Eye (tissue), 1 donor: ENCODE measurements at regions not wholly inside any gene's neighbourhood (a gene's known extent, or its start where the extent isn't known, plus 50 kb on each side); places are given as distances from the start of the nearest gene placed in this dataset.

Source experiments
- DNase-seq: peaks from one replicate; pipeline ENCODE4 v3.0.0-alpha.2; 2015

DNA sequence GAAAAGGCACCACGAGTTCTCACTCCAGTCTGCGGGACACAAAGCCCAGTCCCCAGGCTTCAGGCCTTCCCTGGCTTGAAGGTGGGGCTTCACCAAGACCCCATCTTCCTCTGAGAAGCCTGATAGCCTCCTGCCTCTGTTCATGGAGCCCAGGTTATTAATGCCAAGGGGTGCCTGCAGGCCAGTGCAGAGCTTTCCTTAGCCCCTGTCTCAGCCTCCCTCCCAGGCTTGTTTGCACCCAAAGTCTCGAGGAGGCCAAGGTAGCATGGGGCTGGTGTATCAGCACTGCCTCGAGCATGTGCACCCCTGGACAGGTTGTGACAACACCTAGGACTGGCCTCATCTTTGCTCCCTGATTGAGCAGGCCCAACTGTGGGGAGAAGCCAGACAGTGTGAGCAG is 108.1 kb upstream of the PCDH15 start:
- DNase-seq: no peak

DNA sequence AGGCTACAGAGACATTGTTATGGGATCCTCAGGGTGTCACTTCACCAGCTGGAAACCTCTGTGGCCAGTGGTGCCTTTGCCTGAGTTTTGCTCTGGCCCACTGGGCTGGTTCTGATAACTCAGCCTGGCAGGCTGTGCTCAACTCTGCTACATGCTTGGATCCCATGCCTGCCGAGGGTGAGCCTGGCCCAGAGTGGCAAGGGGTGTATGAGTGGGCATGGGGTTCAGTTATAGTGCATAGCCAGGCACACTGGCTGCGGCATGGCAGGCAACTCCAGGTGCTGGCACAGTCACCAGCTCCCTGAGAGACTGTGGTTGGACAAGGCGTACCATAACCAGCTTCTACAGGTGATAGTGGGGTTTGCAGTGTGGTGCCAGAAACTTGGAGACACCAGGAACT is 107.0 kb upstream of the PCDH15 start:
- DNase-seq: no peak

DNA sequence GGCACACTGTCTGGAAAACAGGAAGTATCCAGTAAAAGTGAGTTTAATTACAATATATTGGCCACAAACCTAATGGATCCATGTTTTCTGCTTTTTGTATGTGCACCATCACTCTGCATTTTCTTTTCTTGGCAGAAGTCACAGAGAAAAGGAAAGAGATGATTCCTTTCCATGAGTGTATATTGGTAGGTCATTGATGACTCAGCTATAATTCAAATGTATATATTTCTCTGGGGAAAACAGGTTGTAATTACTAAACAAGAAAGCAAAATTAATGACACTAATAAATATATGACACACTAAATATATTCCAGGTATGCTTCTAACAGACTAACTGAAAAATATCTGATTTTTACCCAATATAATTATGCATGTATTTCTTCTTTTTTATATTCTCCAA is 105.9 kb upstream of the PCDH15 start:
- no peak for DNase-seq

DNA sequence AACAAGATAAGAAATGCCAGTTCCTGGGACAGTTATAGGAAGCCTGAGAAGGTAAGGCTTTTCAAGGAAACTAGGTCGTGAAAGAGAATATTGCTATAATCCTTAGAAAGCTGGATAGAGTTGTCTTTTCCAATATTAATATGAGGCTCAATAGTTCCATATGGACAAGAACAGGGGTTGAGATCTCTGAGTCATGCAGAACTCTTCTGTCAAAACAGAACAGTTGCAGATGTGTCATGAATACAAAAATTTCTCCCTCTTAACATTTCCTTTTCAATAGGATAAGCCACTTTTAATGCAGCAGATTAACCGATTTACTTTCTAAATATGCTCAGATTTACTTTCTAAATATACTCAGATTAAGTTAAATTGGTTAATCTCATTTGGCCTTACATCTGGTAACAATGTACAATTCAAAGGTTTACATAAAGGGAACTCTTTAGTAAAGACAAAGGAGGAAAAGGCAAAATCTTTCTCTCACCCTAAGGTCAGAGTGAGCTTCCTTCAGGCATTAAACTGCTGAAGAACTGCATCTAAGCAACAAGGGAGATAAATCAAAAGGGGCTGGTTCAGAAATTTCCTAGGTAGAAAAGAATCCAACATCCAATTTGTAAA is 104.7 kb upstream of the PCDH15 start:
- DNase-seq: peak; percentile 3

DNA sequence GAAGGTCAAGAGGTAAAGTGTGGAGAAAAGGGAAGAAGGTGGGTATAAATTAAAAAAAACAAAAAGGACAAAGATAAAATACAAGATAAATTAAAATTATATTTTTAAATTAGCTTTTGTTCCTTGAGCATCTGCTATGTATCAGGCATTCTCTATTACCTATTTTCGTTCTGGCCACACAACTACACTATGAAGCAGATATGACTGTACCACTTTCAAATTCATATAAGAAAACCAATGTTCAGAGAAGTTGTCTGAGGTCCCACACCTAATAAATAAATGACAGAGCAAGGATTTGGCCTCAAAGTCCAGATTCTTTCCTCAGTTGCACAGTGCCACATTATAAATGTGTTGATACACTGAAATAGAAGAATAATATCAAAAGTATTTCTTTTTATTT is 103.8 kb upstream of the PCDH15 start:
- no peak for DNase-seq

DNA sequence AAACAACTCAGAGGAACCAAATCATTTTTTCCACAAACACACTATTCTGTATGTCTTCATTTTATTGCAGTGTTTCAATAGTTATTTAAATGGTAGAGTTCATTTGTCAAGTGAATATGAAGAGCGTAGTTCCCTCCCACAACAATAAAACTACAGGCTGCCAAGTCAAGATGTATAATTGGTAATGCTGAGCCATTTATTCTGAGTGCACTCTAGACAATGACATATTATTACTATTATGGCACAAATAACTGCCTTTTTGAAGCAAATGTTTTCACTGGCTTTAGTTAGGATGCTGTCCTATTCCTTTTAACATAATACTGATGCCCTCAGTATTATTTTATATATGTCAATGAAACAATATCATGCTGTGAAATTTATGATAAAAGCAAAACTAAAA is 102.7 kb upstream of the PCDH15 start:
- DNase-seq: no peak

DNA sequence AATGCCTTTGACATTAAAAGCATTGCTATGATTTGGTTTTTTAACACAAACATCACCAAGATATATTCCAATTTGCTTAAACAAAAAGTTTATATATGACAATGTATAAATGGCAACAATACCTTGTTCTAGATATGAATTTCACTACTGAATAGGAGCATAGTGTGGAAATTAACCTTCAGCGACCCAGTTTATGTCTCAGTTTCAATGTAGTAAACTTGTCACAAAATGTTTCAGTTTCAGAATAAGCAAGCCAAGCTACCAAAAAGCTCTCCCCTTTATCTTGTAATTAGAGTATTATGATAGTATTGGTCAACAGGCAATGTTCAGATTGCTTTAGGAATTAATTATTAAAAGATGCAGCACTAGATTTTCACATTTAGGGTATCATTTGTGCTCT is 99.6 kb upstream of the PCDH15 start:
- no peak for DNase-seq

DNA sequence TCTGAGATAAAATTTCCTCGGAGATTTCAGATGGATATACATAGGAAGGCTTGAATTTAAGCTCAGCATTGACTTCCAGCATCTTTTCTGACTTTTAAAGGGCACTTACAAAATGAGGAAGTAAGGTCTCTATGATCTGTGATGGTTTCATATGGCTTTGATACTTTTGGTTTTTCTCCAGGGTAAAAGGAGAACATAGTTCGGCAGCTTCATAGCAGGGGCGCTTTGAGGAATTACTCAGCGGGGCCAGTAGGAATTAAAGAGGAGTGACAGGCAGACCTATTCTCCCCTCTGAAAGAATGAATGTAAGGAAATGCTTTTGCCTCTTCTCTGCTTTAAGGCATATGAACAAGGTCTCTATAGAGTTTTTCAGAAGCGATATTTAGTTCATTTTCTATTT is 80.0 kb upstream of the PCDH15 start:
- no peak for DNase-seq

DNA sequence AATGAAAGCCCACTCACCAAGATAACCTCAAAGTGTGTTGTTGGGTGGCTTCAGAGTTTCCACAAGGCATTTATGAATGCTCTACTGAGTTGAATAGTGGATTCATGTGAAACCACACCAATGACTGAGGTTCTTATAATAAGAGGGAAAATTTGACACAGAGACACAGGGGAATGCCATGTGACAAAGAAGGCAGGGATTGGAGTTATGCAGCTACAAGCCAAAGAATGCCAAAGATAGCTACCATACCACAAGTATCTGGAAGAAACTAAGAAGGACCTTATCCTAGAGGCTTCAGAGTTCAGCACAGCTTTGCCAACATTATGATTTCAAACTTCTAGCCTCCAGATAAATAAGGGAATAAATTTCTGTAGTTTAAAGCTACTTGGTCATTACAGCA is 68.0 kb upstream of the PCDH15 start:
- DNase-seq: no peak

DNA sequence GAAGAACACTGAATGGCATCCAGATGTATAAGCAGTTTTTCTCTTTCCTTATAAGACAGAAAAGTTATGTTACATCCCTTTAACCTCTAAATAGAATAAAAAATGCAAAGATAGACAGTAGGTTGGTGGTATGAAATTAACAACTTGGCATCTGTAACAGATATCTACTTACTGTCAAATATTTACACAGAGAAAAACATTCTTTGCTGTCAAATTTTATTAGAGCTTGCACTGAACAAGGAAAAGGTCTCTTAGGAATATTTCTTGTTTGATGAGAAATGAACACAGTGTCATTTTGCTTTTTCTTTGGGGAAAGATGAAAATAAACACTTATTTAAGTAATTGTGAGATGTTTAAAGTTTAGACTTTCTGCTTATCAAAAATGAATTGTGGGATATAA is 65.6 kb upstream of the PCDH15 start:
- DNase-seq: no peak

DNA sequence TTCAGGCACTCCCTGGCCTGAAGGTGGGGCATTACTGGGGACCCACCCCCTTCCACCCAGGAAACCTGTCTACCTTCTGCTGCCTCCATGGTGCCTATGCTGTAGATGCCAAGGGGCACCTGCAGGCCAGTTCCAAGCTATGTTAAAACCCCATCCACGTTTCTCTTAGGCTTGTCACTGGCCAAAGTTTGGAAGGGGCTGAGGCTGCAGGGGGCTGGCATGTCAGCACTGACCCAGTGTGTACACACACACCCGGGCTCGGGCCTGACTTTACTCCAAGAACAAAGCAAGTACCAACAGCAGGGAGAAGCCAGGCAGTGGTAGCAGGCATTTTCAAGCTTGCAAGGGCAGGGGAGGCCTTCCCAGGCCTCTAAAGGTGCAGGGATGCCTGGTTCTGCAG is 53.8 kb upstream of the PCDH15 start:
- DNase-seq: no peak

DNA sequence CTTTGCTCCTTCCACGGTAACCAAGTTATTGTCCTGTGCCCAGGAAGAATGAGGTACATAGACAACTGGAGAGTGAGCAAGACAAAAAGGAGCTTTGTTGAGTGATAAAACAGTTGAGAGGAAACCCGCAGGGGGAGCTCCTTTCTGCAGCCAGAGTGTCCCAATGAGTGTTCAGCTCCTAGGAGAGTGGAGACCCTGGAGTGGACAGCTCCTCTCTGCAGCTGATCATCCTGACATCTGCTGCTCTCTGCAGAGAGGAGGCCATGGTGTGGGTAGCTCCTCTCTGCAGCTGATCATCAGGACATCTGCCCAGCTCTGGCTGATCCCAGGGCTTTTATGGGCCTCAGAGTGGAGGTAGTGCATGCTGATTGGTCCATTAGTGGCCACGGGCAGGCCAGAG is 53.4 kb upstream of the PCDH15 start:
- no peak for DNase-seq

DNA sequence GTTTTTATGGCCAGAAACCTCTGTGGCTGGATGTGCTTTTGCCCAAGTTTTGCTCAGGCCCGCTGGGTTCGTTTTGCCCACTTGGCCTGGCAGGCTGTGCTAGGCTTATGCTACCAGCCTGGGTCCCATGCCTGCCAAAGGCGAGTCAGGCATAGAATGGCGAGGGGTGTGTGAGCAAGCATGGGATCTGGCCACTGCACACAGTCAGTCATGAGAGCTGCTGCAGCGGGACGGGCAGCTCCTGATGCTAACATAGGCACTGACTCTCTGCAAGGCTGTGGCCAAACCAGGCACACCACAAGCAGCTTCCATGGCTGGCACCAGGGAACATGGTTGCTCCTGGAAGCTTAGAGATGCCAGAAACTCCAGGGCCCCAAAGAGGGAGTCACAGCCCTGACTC is 52.9 kb upstream of the PCDH15 start:
- no peak for DNase-seq
